ENCODE measurements at regions not wholly inside any gene's neighbourhood (a gene's known extent, or its start where the extent isn't known, plus 50 kb on each side); places are given as distances from the start of the nearest gene placed in this dataset.

GRCh38 chr1:166289309-166290050, 122.7 kb upstream of the FAM78B start:
- no peaks in the 10 kb centered on the region for H3K9me3 ChIP-seq (ENCODE audit: control insufficient read depth in 1 of 2, insufficient read depth in 1 of 2, low read depth in 1 of 2, low read length in 2 of 2)
- H3K4me3 ChIP-seq (replicated peaks in 1 of 2; ENCODE audit: low read depth in 1 of 2, low read length in 2 of 2) = no peak overlapping the region
- no peak overlapping the region for H3K9ac ChIP-seq (ENCODE audit: low read length)
- intact Hi-C loops (cut with micrococcal nuclease) = no loop called here
- H3K27me3 ChIP-seq (ENCODE audit: insufficient read depth, low read length) = peaks cover 47% of the 10 kb centered on the region
- no peak overlapping the region for H3K4me2 ChIP-seq (ENCODE audit: low read length)
- ChIA-PET CTCF (no interaction called here), POLR2A (no interaction called here), RAD21 (ENCODE audit: low non-redundant PET in 1 of 2, low total read pairs in 2 of 2, uncharacterized antibody in 2 of 2, unreplicated experiment in 2 of 2) (no interaction called here)
- H3K36me3 ChIP-seq (ENCODE audit: control insufficient read depth in 1 of 2, insufficient read depth in 2 of 2, low read length in 2 of 2) = no peaks in the 10 kb centered on the region
- H2AFZ ChIP-seq (ENCODE audit: low read depth, low read length, poor library complexity, severe bottlenecking) = no peak overlapping the region
- H3K79me2 ChIP-seq (ENCODE audit: insufficient read depth, low read length) = no peaks in the 10 kb centered on the region
- no peak overlapping the region for H3K27ac ChIP-seq (ENCODE audit: low read depth, low read length)
- ATAC-seq (no peak), DNase-seq (ENCODE audit: low read depth, low spot score) (no peak)
- H3K9me2 ChIP-seq (ENCODE audit: insufficient read depth) = no peaks in the 10 kb centered on the region
- no peaks in the 10 kb centered on the region for H3K4me1 ChIP-seq (ENCODE audit: control insufficient read depth in 1 of 2, insufficient read depth in 2 of 2, low read length in 2 of 2)
- no TSS peak for BruUV-seq (replicated peaks)
- TF ChIP-seq SP1 (IDR thresholded peaks at IDR 0.05; ENCODE audit: low read depth) = no peak
- TF ChIP-seq EZH2phosphoT487 (IDR thresholded peaks at IDR 0.05; ENCODE audit: borderline replicate concordance) = no peak
- TF ChIP-seq TCF7L2 (IDR thresholded peaks at IDR 0.05; ENCODE audit: borderline replicate concordance, extremely low read depth, insufficient read depth, insufficient read length) = no peak
- no peak for TF ChIP-seq SRF (IDR thresholded peaks at IDR 0.05; ENCODE audit: low read depth)
- TF ChIP-seq ZNF274 (IDR thresholded peaks at IDR 0.05; ENCODE audit: low read depth, low read length) = no peak
- no peak for TF ChIP-seq RAD21 (IDR thresholded peaks at IDR 0.05; ENCODE audit: low read depth)
- TF ChIP-seq SIN3A (IDR thresholded peaks at IDR 0.05; ENCODE audit: low read depth) = no peak
- no peak for TF ChIP-seq CTCF (IDR thresholded peaks at IDR 0.05 in 2 of 3, conservative IDR thresholded peaks at IDR 0.05 in 1 of 3; ENCODE audit: borderline replicate concordance in 1 of 3, insufficient read depth in 1 of 3, low read depth in 2 of 3, low read length in 2 of 3)
- TF ChIP-seq ZBTB33 (IDR thresholded peaks at IDR 0.05; ENCODE audit: extremely low read depth, insufficient replicate concordance, low read length) = no peak
- TF ChIP-seq CEBPB (IDR thresholded peaks at IDR 0.05; ENCODE audit: low read depth) = no peak
- H4K20me1 ChIP-seq (ENCODE audit: insufficient read depth) = no peaks in the 10 kb centered on the region
